ENCODE measurements at regions not wholly inside any gene's neighbourhood (a gene's known extent, or its start where the extent isn't known, plus 50 kb on each side); places are given as distances from the start of the nearest gene placed in this dataset.

DNA sequence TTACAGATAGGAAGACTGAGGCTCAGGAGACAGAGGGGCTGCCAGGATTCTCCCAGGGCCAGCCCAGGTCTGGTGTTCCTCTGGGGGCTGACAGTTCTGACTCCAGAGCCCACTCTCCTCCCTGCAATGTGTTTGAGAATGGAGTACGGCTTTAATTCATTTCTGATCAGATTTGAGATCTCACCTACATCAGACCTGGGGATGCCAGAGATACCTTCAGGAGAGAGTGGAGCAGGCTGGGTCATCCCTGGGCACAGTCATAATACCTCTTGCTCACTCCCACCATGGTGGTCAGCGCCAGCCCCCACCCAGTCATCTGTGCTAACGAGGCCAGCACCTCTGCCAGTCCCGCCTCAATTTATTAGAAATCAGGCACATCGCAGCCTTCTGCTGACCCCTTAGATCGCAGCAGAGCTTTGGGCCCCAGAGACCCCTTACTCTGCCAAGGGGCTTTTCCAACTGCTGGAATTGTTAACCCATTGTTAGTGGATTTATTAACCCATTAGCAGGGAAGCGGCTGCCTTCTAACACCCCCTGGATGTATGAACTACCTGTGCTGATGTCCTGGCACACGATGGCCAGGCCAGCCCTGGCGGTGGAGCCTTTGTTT is 352.1 kb downstream of the MATN1 start:
- 68% methylated on average over 8 of the region's 9 CpGs for WGBS (ENCODE audit: missing lambda C conversion rate)
- Histone ChIP-seq H3K27ac (no peak overlapping the region), H3K4me2 (no peak overlapping the region), H3K4me1 (no peaks in the 10 kb centered on the region), H3K9me3 (no peaks in the 10 kb centered on the region), H3K4me3 (no peak overlapping the region)
- ATAC-seq (no peak), FAIRE-seq (no peak), DNase-seq (ENCODE audit: low read depth in 1 of 2, low spot score in 1 of 2) (no peak)
- ChIA-PET POLR2A (no interaction called here), CTCF (interaction anchor here (0.9 to 2.9 kb wide), 2 partner anchors 9 to 11 kb away, joined by 3 to 15 read pairs; no protein-coding TSS in a partner anchor)
- no peak for TF ChIP-seq EP300 (IDR thresholded peaks at IDR 0.05)
- TF ChIP-seq TFCP2L1 (CRISPR knock-in tag; IDR thresholded peaks at IDR 0.05) = no peak
- TF ChIP-seq KDM5A (IDR thresholded peaks at IDR 0.05) = no peak
- TF ChIP-seq TP53 (CRISPR knock-in tag; IDR thresholded peaks at IDR 0.05) = no peak
- TF ChIP-seq ESRRA (IDR thresholded peaks at IDR 0.05; ENCODE audit: borderline replicate concordance, low read length) = no peak
- TF ChIP-seq SMC3 (IDR thresholded peaks at IDR 0.05) = no peak
- no peak for TF ChIP-seq POLR2A (IDR thresholded peaks at IDR 0.05; ENCODE audit: low read length)
- no peak for TF ChIP-seq SREBF2 (IDR thresholded peaks at IDR 0.05)
- TF ChIP-seq MYC (IDR thresholded peaks at IDR 0.05; ENCODE audit: borderline replicate concordance, low read length) = no peak
- no peak for TF ChIP-seq FOSB (CRISPR knock-in tag; IDR thresholded peaks at IDR 0.05)
- TF ChIP-seq, protein P1, sequence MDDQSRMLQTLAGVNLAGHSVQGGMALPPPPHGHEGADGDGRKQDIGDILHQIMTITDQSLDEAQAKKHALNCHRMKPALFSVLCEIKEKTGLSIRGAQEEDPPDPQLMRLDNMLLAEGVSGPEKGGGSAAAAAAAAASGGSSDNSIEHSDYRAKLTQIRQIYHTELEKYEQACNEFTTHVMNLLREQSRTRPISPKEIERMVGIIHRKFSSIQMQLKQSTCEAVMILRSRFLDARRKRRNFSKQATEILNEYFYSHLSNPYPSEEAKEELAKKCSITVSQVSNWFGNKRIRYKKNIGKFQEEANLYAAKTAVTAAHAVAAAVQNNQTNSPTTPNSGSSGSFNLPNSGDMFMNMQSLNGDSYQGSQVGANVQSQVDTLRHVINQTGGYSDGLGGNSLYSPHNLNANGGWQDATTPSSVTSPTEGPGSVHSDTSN (IDR thresholded peaks at IDR 0.05) = no peak
- TF ChIP-seq EHMT2 (IDR thresholded peaks at IDR 0.05; ENCODE audit: low read depth) = no peak
- no peak for TF ChIP-seq EHF (CRISPR knock-in tag; IDR thresholded peaks at IDR 0.05)
- TF ChIP-seq CHD2 (IDR thresholded peaks at IDR 0.05; ENCODE audit: low read length, partially characterized antibody) = no peak

DNA sequence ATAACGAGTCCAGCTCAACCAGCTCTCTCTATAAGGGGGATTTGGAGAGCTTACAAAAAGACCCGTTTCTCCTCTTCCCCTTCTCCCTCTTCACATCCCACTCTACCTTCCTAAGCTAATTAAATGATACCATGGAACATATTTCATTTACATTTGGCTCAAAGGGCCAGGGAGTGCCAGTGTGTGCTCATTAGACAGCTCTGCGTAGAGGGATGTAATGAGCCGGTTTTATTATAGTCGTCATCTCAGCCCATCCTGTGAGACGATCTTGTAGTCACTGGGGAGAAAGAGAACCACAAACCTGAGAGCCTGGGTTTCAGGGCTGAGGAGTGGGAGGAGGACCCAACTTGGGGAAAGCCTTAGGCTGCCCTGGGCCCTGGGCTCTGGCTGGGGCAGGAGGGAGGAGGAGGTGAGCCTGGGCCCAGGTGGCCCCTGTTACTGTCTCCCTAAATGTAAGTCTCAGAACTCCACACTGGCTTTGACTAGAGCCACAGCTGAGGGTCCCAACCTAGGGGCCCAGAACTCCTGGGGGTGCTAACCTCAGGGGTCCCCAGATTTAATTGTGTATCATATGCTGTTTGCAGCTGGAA is 354.6 kb downstream of the MATN1 start:
- Histone ChIP-seq H3K27ac (no peak overlapping the region), H3K4me3 (no peak overlapping the region), H3K9me3 (no peaks in the 10 kb centered on the region), H3K4me2 (no peak overlapping the region), H3K4me1 (no peaks in the 10 kb centered on the region)
- ChIA-PET CTCF (interaction anchor here (1.2 to 2.9 kb wide), 2 partner anchors 12 to 15 kb away, joined by 3 to 15 read pairs; no protein-coding TSS in a partner anchor), POLR2A (no interaction called here)
- WGBS (ENCODE audit: missing lambda C conversion rate) = 28% methylated on average over 6 of the region's 6 CpGs
- FAIRE-seq (no peak), ATAC-seq (no peak), DNase-seq (ENCODE audit: low read depth in 1 of 2, low spot score in 1 of 2) (no peak)
- TF ChIP-seq, protein P2, sequence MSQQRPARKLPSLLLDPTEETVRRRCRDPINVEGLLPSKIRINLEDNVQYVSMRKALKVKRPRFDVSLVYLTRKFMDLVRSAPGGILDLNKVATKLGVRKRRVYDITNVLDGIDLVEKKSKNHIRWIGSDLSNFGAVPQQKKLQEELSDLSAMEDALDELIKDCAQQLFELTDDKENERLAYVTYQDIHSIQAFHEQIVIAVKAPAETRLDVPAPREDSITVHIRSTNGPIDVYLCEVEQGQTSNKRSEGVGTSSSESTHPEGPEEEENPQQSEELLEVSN (IDR thresholded peaks at IDR 0.05; ENCODE audit: borderline replicate concordance, low read depth) = no peak
- no peak for TF ChIP-seq SREBF2 (IDR thresholded peaks at IDR 0.05)
- no peak for TF ChIP-seq RARB (CRISPR knock-in tag; IDR thresholded peaks at IDR 0.05)
- TF ChIP-seq, protein P3, sequence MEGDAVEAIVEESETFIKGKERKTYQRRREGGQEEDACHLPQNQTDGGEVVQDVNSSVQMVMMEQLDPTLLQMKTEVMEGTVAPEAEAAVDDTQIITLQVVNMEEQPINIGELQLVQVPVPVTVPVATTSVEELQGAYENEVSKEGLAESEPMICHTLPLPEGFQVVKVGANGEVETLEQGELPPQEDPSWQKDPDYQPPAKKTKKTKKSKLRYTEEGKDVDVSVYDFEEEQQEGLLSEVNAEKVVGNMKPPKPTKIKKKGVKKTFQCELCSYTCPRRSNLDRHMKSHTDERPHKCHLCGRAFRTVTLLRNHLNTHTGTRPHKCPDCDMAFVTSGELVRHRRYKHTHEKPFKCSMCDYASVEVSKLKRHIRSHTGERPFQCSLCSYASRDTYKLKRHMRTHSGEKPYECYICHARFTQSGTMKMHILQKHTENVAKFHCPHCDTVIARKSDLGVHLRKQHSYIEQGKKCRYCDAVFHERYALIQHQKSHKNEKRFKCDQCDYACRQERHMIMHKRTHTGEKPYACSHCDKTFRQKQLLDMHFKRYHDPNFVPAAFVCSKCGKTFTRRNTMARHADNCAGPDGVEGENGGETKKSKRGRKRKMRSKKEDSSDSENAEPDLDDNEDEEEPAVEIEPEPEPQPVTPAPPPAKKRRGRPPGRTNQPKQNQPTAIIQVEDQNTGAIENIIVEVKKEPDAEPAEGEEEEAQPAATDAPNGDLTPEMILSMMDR (IDR thresholded peaks at IDR 0.05) = no peak
- TF ChIP-seq HOXB5 (CRISPR knock-in tag; IDR thresholded peaks at IDR 0.05) = no peak
- TF ChIP-seq PHF8 (IDR thresholded peaks at IDR 0.05; ENCODE audit: borderline replicate concordance, low read depth) = no peak
- TF ChIP-seq EHMT2 (IDR thresholded peaks at IDR 0.05; ENCODE audit: low read depth) = no peak
- TF ChIP-seq BHLHE40 (IDR thresholded peaks at IDR 0.05; ENCODE audit: low read depth, low read length) = no peak

DNA sequence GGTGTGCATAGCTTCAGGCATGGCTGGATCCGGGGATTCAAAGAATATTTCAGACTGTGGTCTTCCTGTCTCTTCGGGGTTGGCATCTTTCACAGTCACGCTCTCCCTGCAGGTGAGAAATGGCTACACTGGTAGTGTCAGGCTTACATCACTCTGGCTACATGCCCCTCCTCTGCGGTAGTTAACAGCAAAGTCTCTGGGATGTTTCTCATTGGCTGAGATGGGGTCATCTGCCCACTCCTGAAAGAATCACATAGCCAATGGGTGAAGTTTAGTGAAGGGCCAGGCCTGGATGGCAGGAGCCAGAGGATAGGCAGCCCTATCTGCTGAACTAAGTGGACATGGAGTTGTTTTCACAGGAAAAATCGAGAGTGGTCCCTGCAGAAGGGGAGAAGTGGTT is 356.5 kb downstream of the MATN1 start:
- WGBS (ENCODE audit: missing lambda C conversion rate) = 5% methylated on average over 5 of the region's 5 CpGs
- CTCF ChIA-PET = interaction anchor here (0.6 to 1.2 kb wide), 3 partner anchors 9 to 177 kb away, joined by 3 to 4 read pairs (median 3); no protein-coding TSS in a partner anchor
- TF ChIP-seq BHLHE40 (IDR thresholded peaks at IDR 0.05; ENCODE audit: low read depth, low read length) = no peak
- no peak for TF ChIP-seq EHF (CRISPR knock-in tag; IDR thresholded peaks at IDR 0.05)
- TF ChIP-seq, protein P2 (IDR thresholded peaks at IDR 0.05; ENCODE audit: borderline replicate concordance, low read depth) = no peak
- no peak for TF ChIP-seq EHMT2 (IDR thresholded peaks at IDR 0.05; ENCODE audit: low read depth)
- no peak for TF ChIP-seq EP300 (IDR thresholded peaks at IDR 0.05)
- no peak for TF ChIP-seq NPAS2 (CRISPR knock-in tag; IDR thresholded peaks at IDR 0.05; ENCODE audit: borderline replicate concordance)
- TF ChIP-seq RNF2 (IDR thresholded peaks at IDR 0.05; ENCODE audit: borderline replicate concordance, low read depth) = no peak
- TF ChIP-seq, protein P4, sequence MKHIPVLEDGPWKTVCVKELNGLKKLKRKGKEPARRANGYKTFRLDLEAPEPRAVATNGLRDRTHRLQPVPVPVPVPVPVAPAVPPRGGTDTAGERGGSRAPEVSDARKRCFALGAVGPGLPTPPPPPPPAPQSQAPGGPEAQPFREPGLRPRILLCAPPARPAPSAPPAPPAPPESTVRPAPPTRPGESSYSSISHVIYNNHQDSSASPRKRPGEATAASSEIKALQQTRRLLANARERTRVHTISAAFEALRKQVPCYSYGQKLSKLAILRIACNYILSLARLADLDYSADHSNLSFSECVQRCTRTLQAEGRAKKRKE (CRISPR knock-in tag; IDR thresholded peaks at IDR 0.05; ENCODE audit: low read depth) = no peak
- no peak for TF ChIP-seq ESRRA (IDR thresholded peaks at IDR 0.05; ENCODE audit: borderline replicate concordance, low read length)
- no peak for TF ChIP-seq MAZ (IDR thresholded peaks at IDR 0.05; ENCODE audit: borderline replicate concordance, low read depth, low read length)
- no peak for TF ChIP-seq CHD2 (IDR thresholded peaks at IDR 0.05; ENCODE audit: low read length, partially characterized antibody)
- DNase-seq (ENCODE audit: low read depth in 1 of 2, low spot score in 1 of 2) = no peak
- no peak for FAIRE-seq
- POLR2A ChIA-PET = no interaction called here
- no peaks in the 10 kb centered on the region for H3K4me1 ChIP-seq
- no peaks in the 10 kb centered on the region for H3K9me3 ChIP-seq
- no peak overlapping the region for H3K27ac ChIP-seq
- H3K4me3 ChIP-seq = no peak overlapping the region
- ATAC-seq = no peak; a peak in 1 of 6 replicates
- no peak overlapping the region for H3K4me2 ChIP-seq
